ENCODE measurements at regions not wholly inside any gene's neighbourhood (a gene's known extent, or its start where the extent isn't known, plus 50 kb on each side); places are given as distances from the start of the nearest gene placed in this dataset.

DNA sequence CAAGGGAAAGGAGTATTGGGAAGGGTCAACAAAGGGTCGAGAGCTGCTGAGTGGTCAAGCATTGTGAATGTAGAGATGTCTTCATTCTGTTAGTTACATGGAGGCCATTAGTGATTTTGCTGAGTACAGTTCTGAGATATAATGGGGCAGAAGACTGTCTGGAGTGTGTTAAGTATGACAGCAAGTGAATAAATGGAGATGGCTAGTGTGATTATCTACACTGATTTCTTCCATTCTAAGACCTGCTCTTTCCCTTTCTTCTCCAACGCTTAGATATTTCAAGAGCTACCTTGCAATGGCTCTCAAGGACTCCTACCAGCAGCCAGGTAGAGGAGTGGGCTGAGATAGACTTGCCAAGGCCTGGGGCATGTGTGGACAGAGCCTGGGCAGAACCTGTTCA is 216.5 kb downstream of the MFSD1 start:
- H3K27ac Mint-ChIP-seq = no peak overlapping the region
- DNase-seq = no peak
- intact Hi-C loops (cut with micrococcal nuclease) = no loop called here
- H3K4me1 Mint-ChIP-seq (ENCODE audit: low read depth) = no peaks in the 10 kb centered on the region
- TF ChIP-seq, protein P1, sequence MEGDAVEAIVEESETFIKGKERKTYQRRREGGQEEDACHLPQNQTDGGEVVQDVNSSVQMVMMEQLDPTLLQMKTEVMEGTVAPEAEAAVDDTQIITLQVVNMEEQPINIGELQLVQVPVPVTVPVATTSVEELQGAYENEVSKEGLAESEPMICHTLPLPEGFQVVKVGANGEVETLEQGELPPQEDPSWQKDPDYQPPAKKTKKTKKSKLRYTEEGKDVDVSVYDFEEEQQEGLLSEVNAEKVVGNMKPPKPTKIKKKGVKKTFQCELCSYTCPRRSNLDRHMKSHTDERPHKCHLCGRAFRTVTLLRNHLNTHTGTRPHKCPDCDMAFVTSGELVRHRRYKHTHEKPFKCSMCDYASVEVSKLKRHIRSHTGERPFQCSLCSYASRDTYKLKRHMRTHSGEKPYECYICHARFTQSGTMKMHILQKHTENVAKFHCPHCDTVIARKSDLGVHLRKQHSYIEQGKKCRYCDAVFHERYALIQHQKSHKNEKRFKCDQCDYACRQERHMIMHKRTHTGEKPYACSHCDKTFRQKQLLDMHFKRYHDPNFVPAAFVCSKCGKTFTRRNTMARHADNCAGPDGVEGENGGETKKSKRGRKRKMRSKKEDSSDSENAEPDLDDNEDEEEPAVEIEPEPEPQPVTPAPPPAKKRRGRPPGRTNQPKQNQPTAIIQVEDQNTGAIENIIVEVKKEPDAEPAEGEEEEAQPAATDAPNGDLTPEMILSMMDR (IDR thresholded peaks at IDR 0.05) = no peak
- H3K27me3 Mint-ChIP-seq = no peaks in the 10 kb centered on the region
- POLR2A ChIA-PET = no interaction called here
- no peaks in the 10 kb centered on the region for H3K36me3 Mint-ChIP-seq (ENCODE audit: low read depth)
- H3K9me3 Mint-ChIP-seq = peaks cover 4% of the 10 kb centered on the region
- no peak for ATAC-seq
- no peak overlapping the region for H3K4me3 Mint-ChIP-seq
- CTCF ChIA-PET = no interaction called here

DNA sequence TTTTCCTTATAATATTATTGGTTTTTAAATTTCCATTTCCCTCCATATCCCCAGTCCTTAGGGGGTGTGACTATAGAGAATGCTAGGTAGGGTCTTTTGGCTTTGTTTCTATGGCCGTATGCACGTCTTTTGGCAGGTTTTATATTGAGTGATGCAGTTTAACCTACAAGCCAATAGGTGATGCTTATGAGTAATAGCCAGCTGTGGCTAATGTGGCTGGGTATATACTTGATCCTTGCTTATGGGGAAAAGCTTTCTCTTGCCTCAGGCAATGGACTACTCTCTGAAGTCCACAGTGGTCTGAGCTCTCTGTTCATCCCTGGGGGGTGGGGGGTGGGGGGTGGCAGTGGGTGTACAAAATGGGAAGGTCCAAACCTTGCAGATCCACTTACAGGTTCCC is 223.9 kb downstream of the MFSD1 start:
- H3K9me3 Mint-ChIP-seq = peaks cover 4% of the 10 kb centered on the region
- no peaks in the 10 kb centered on the region for H3K36me3 Mint-ChIP-seq (ENCODE audit: low read depth)
- no peaks in the 10 kb centered on the region for H3K27me3 Mint-ChIP-seq
- no peak for DNase-seq
- POLR2A ChIA-PET = no interaction called here
- intact Hi-C loops (cut with micrococcal nuclease) = no loop called here
- no peak overlapping the region for H3K4me3 Mint-ChIP-seq
- CTCF ChIA-PET = interaction anchor here (1.0 kb wide), 1 partner anchor 47 kb away, joined by 4 read pairs; no protein-coding TSS in a partner anchor
- H3K27ac Mint-ChIP-seq = no peak overlapping the region
- H3K4me1 Mint-ChIP-seq (ENCODE audit: low read depth) = no peaks in the 10 kb centered on the region
- no peak for ATAC-seq
- TF ChIP-seq, protein P1 (IDR thresholded peaks at IDR 0.05) = no peak

DNA sequence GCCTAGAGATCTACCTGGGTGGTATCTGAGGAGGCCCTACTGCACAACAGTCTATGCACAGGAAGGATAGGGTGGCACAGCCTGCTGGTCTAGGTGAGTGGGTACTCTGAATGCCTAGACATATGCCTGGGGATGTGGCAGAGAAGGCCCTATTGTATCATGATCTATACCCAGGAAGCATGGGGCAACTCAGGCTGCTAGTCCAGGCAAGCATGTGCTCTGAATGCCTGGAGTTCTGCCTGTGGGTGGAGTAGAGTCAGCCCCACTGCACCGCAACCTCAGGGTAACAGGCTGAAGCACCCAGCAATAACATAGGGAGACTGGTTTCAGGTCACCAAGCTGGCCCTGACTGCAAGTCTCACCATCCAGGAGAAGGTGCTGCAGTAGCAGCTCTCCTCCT is 224.7 kb downstream of the MFSD1 start:
- TF ChIP-seq, protein P1 (IDR thresholded peaks at IDR 0.05) = no peak
- intact Hi-C loops (cut with micrococcal nuclease) = no loop called here
- H3K4me3 Mint-ChIP-seq = no peak overlapping the region
- no peaks in the 10 kb centered on the region for H3K27me3 Mint-ChIP-seq
- ATAC-seq = no peak
- POLR2A ChIA-PET = no interaction called here
- no peaks in the 10 kb centered on the region for H3K36me3 Mint-ChIP-seq (ENCODE audit: low read depth)
- no peak for DNase-seq
- CTCF ChIA-PET = no interaction called here
- peaks cover 2% of the 10 kb centered on the region for H3K9me3 Mint-ChIP-seq
- no peaks in the 10 kb centered on the region for H3K4me1 Mint-ChIP-seq (ENCODE audit: low read depth)
- no peak overlapping the region for H3K27ac Mint-ChIP-seq

DNA sequence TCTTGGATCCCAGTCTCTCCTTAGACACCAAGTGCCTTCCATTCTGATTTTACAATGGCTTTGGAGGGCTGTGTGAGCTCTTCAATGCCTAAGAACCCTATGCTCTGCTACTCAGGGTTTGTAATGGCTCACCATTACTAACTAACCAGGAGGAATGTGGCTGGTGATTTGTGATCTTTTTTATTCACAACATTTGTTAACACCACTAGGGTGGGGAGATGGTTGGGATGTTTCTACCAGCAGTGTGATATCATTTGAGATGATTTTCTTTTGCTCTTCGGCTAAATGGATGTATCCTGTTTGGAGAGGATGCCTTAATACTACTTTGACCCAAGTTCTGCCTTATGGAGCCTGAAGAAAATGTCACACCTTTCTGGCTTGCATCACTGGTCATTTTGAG is 226.9 kb downstream of the MFSD1 start:
- ATAC-seq (no peak), DNase-seq (no peak)
- Mint-ChIP-seq H3K27me3 (no peaks in the 10 kb centered on the region), H3K27ac (no peak overlapping the region), H3K36me3 (ENCODE audit: low read depth) (no peaks in the 10 kb centered on the region), H3K9me3 (peaks cover 1% of the 10 kb centered on the region), H3K4me1 (ENCODE audit: low read depth) (no peaks in the 10 kb centered on the region), H3K4me3 (no peak overlapping the region)
- ChIA-PET CTCF (no interaction called here), POLR2A (no interaction called here)
- intact Hi-C loops (cut with micrococcal nuclease) = no loop called here
- TF ChIP-seq, protein P1 (IDR thresholded peaks at IDR 0.05) = no peak

DNA sequence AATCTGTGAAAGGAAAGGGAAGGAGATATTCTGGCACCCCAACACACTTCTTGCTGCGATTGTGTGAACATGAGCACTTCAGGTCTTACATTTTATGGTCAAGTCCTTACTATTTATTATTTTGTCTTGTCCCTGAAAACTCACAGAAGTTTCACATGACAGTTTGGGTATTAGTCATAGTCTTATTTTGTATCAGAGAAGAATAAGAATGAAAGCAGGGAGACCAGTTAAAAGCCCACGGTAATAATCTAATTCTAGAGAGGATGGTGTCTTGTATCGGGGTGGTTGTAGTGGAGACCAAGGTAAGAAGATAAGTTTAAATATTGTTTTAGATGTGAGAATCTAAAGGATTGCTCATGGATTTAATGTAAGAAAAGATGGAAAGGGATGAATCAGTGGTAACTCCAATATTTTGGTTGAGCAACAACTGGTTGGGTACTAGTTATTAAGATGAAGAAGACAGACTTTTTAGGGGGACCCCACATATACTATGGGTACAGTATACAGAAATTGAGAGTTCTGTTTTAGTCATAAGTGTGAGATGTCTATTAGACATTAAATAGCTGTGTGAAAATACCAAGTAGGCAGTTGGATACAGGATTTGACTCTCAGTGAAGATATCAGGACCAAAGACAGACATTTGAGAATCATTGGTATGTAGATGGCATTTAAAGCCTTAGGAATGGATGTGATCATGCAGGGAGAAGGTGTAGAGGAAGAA is 227.6 kb downstream of the MFSD1 start:
- TF ChIP-seq, protein P1 (IDR thresholded peaks at IDR 0.05) = no peak
- DNase-seq = no peak
- ChIA-PET CTCF (no interaction called here), POLR2A (no interaction called here)
- no peak overlapping the region for H3K4me3 Mint-ChIP-seq
- no peaks in the 10 kb centered on the region for H3K4me1 Mint-ChIP-seq (ENCODE audit: low read depth)
- no peaks in the 10 kb centered on the region for H3K27me3 Mint-ChIP-seq
- H3K36me3 Mint-ChIP-seq (ENCODE audit: low read depth) = no peaks in the 10 kb centered on the region
- no peak for ATAC-seq
- peaks cover 1% of the 10 kb centered on the region for H3K9me3 Mint-ChIP-seq
- no peak overlapping the region for H3K27ac Mint-ChIP-seq
- intact Hi-C loops (cut with micrococcal nuclease) = no loop called here
